K562 (cell line): ENCODE measurements at regions not wholly inside any gene's neighbourhood (a gene's known extent, or its start where the extent isn't known, plus 50 kb on each side); places are given as distances from the start of the nearest gene placed in this dataset.

Experiments used
- ATAC-seq: fragments of 200-7000 bp; cut with Tn5 transposase; 3 replicates; pipeline ENCODE4 v1.9.1; 2020; ENCODE audit warnings: moderate library complexity
- BruUV-seq: library from RNA; stranded (reverse); fragments of 400-500 nt; replicated peaks from 2 replicates; lab custom pipeline; 2021; lab: Mats Ljungman, UMichigan
- CTCF ChIA-PET: fragments of 300-600 bp; formaldehyde crosslinking; extraction: SDS; loops from one replicate; lab custom pipeline; 2021; ENCODE audit warnings: low intra/inter-chr PET ratio; lab: Yijun Ruan, JAX
- POLR2A ChIA-PET: fragments of 300-600, 350-650 bp; sonication (Branson Sonifier 250); formaldehyde crosslinking; extraction: SDS; loops from one replicate; lab custom pipeline; 2021; ENCODE audit warnings: antibody characterized with exemption, inconsistent platforms; lab: Yijun Ruan, JAX
- DNase-seq, 4 experiments: peaks; one replicate each; pipeline versions ENCODE4 v3.0.0 to v3.0.0-alpha.2; 2011 to 2018; ENCODE audit warnings: low spot score in 3 of 4, mixed read lengths in 3 of 4; ENCODE audit errors: extremely low read depth in 1 of 4
- FAIRE-seq: peaks from 2 replicates; lab custom pipeline; 2011; peaks lifted over from hg19 to GRCh38; lab: Jason Lieb, UNC
- H2AFZ ChIP-seq: 2 replicates; pipeline ENCODE4 v1.6.0; 2011; ENCODE audit warnings: low read depth, low read length, control low read depth, inconsistent platforms
- H3K27ac ChIP-seq: fragments of 200-600 bp; 3 replicates; pipeline ENCODE4 v1.8.0; 2011; ENCODE audit warnings: low read depth, mild to moderate bottlenecking, control low read depth, inconsistent platforms, low read length, moderate library complexity, mixed read lengths; ENCODE audit errors: extremely low read depth
- H3K27me3 ChIP-seq, 2 experiments: fragments of 300-600 bp in 1 of 2; 2 replicates in 1 of 2; 3 replicates in 1 of 2; pipeline versions ENCODE4 v1.6.0 to v1.8.0; 2011; ENCODE audit warnings: inconsistent platforms in 2 of 2, low read length in 2 of 2, mild to moderate bottlenecking in 1 of 2, mixed read lengths in 1 of 2, moderate library complexity in 1 of 2; ENCODE audit not compliant: control insufficient read depth in 2 of 2, insufficient read depth in 2 of 2
- H3K36me3 ChIP-seq: fragments of 300-600 bp; 3 replicates; pipeline ENCODE4 v1.8.0; 2011; ENCODE audit warnings: mild to moderate bottlenecking, low read length, inconsistent platforms; ENCODE audit not compliant: control insufficient read depth, insufficient read depth
- H3K4me1 ChIP-seq, 2 experiments: fragments of 200-600 bp in 1 of 2; replicated peaks in 1 of 2; 2 replicates in 1 of 2; 3 replicates in 1 of 2; pipeline versions ENCODE4 v1.5.1 to v1.8.0; 2011; ENCODE audit warnings: inconsistent platforms in 2 of 2, low read length in 2 of 2, mild to moderate bottlenecking in 1 of 2, mixed read lengths in 1 of 2, moderate library complexity in 1 of 2; ENCODE audit not compliant: control insufficient read depth in 2 of 2, insufficient read depth in 2 of 2
- H3K4me2 ChIP-seq: 2 replicates; pipeline ENCODE4 v1.6.1; 2011; ENCODE audit warnings: low read length, control low read depth, inconsistent platforms, mixed read lengths; ENCODE audit not compliant: insufficient read depth
- H3K4me3 ChIP-seq: fragments of 200-600 bp; sonication (generic), shearing (Covaris generic); 2 replicates; pipeline ENCODE4 v1.5.1; 2016; ENCODE audit warnings: control low read depth, inconsistent platforms
- H3K79me2 ChIP-seq: fragments of 200-600 bp; 3 replicates; pipeline ENCODE4 v1.8.0; 2011; ENCODE audit warnings: low read length, inconsistent platforms; ENCODE audit not compliant: control insufficient read depth, insufficient read depth
- H3K9ac ChIP-seq, 2 experiments: 2 replicates each; pipeline versions ENCODE4 v1.6.0 to v1.6.1; 2011; ENCODE audit warnings: low read depth in 2 of 2, low read length in 2 of 2, control low read depth in 1 of 2, inconsistent platforms in 1 of 2, mild to moderate bottlenecking in 1 of 2, mixed read lengths in 1 of 2; ENCODE audit not compliant: insufficient read depth in 1 of 2
- H3K9me1 ChIP-seq: one replicate; pipeline ENCODE4 v1.6.0; 2011; ENCODE audit warnings: inconsistent platforms, mild to moderate bottlenecking, low read length, moderate library complexity; ENCODE audit not compliant: control insufficient read depth, insufficient read depth
- H3K9me3 ChIP-seq: replicated peaks from 2 replicates; pipeline ENCODE4 v1.5.1; 2011; ENCODE audit warnings: low read depth, low read length, inconsistent platforms; ENCODE audit not compliant: control insufficient read depth, insufficient read depth
- H4K20me1 ChIP-seq: replicated peaks from 2 replicates; pipeline ENCODE4 v1.6.1; 2011; ENCODE audit warnings: low read length, inconsistent platforms, mixed read lengths; ENCODE audit not compliant: control insufficient read depth, insufficient read depth
- CEBPG ChIP-seq, 3 experiments: fragments of 200-800 bp in 1 of 3; sonication (Bioruptor generic) in 1 of 3; sonication (generic) in 1 of 3; formaldehyde crosslinking in 1 of 3; IDR thresholded peaks in 2 of 3; conservative IDR thresholded peaks in 1 of 3; 2 replicates each; pipeline versions ENCODE4 v1.6.1 to v1.8.0; 2016 to 2022; ENCODE audit warnings: missing compliant biosample characterization in 2 of 3, missing genetic modification characterization in 2 of 3, mild to moderate bottlenecking in 1 of 3, missing genetic modification reagents in 1 of 3
- E2F6 ChIP-seq, 2 experiments: IDR thresholded peaks; 2 replicates each; pipeline ENCODE4 v1.6.1; 2011; ENCODE audit warnings: borderline replicate concordance in 1 of 2, control low read depth in 1 of 2, low read depth in 1 of 2, low read length in 1 of 2, mild to moderate bottlenecking in 1 of 2, mixed read lengths in 1 of 2, moderate library complexity in 1 of 2; ENCODE audit not compliant: insufficient read depth in 1 of 2, insufficient read length in 1 of 2, poor library complexity in 1 of 2, severe bottlenecking in 1 of 2; ENCODE audit errors: extremely low read depth in 1 of 2
- GABPB1 ChIP-seq: sonication (generic); formaldehyde crosslinking; IDR thresholded peaks from 2 replicates; pipeline ENCODE4 v1.8.0; 2022; ENCODE audit warnings: mild to moderate bottlenecking, missing genetic modification reagents
- HMG20A ChIP-seq: fragments of 450-650 bp; formaldehyde crosslinking; conservative IDR thresholded peaks from 2 replicates; pipeline ENCODE4 v1.4.0; 2020; ENCODE audit warnings: mild to moderate bottlenecking, mixed read lengths
- KAT8 ChIP-seq: fragments of 450-650 bp; IDR thresholded peaks from 2 replicates; pipeline ENCODE4 v1.6.1; 2016; ENCODE audit warnings: low read depth, mild to moderate bottlenecking
- LEF1 ChIP-seq: fragments of 450-650 bp; IDR thresholded peaks from 2 replicates; pipeline ENCODE4 v1.6.1; 2016; ENCODE audit warnings: mild to moderate bottlenecking
- MAZ ChIP-seq, 2 experiments: fragments of 450-650 bp in 1 of 2; sonication (generic) in 1 of 2; formaldehyde crosslinking; IDR thresholded peaks in 1 of 2; conservative IDR thresholded peaks in 1 of 2; 2 replicates each; pipeline versions ENCODE4 v1.4.0 to v1.5.0; 2020; ENCODE audit warnings: mild to moderate bottlenecking in 1 of 2, missing genetic modification reagents in 1 of 2
- MYNN ChIP-seq, 2 experiments: sonication (generic); formaldehyde crosslinking in 1 of 2; IDR thresholded peaks; 2 replicates each; pipeline versions ENCODE4 v1.5.0 to v1.6.1; 2016 to 2020; ENCODE audit warnings: antibody characterized with exemption in 1 of 2, missing genetic modification reagents in 1 of 2
- POLR2AphosphoS5 ChIP-seq: IDR thresholded peaks from 2 replicates; pipeline ENCODE4 v1.6.1; 2011; ENCODE audit warnings: mild to moderate bottlenecking, low read depth, low read length, moderate library complexity; ENCODE audit not compliant: control insufficient read depth, insufficient read depth
- POLR2H ChIP-seq: IDR thresholded peaks from 2 replicates; pipeline ENCODE4 v1.6.1; 2016; ENCODE audit warnings: missing genetic modification characterization, low read depth, mild to moderate bottlenecking, control low read depth, missing compliant biosample characterization, moderate library complexity
- STAT5B ChIP-seq: fragments of 250-450 bp; sonication (Bioruptor Pico); IDR thresholded peaks from 2 replicates; pipeline ENCODE4 v1.8.0; 2021; ENCODE audit warnings: mild to moderate bottlenecking, inconsistent platforms
- ZNF280A ChIP-seq: fragments of 450-650 bp; IDR thresholded peaks from 2 replicates; pipeline ENCODE4 v1.6.1; 2018; ENCODE audit warnings: mild to moderate bottlenecking, low read depth; ENCODE audit not compliant: partially characterized antibody
- ZNF639 ChIP-seq, 2 experiments: fragments of 200-800 bp in 1 of 2; sonication (Bioruptor generic) in 1 of 2; sonication (generic) in 1 of 2; formaldehyde crosslinking in 1 of 2; IDR thresholded peaks in 1 of 2; conservative IDR thresholded peaks in 1 of 2; 2 replicates each; pipeline versions ENCODE4 v1.5.0 to v1.6.1; 2016 to 2020; ENCODE audit warnings: missing compliant biosample characterization in 1 of 2, missing genetic modification characterization in 1 of 2, missing genetic modification reagents in 1 of 2
- ZNF79 ChIP-seq: fragments of 250-450 bp; sonication (Bioruptor Pico); IDR thresholded peaks from 2 replicates; pipeline ENCODE4 v1.4.0; 2020; ENCODE audit warnings: low read depth, mild to moderate bottlenecking, moderate library complexity
- WGBS: fragments of 100-300 bp; shearing (Covaris generic); methylation state at CpG from one replicate; pipeline ENCODE4 v1.1.6; 2016; ENCODE audit warnings: low coverage, mixed read lengths; ENCODE audit not compliant: insufficient coverage; ENCODE audit errors: missing lambda C conversion rate; 5-methylcytosine and 5-hydroxymethylcytosine counted together
- in situ Hi-C: fragments of 300-500 bp; cut with MboI; formaldehyde crosslinking; loops from 4 replicates; pipeline ENCODE4 v1.15.0; 2018; ENCODE audit warnings: inconsistent platforms, mixed read lengths
- intact Hi-C: fragments of 100-400 bp; cut with micrococcal nuclease; formaldehyde crosslinking; loops from 2 replicates; pipeline ENCODE4 v1.14.2; 2022
- TF ChIP-seq, protein P1 (sequence below): fragments of 250-450 bp; sonication (Bioruptor Pico); IDR thresholded peaks from 2 replicates; pipeline ENCODE4 v1.4.0; 2020; ENCODE audit warnings: mild to moderate bottlenecking

DNA sequence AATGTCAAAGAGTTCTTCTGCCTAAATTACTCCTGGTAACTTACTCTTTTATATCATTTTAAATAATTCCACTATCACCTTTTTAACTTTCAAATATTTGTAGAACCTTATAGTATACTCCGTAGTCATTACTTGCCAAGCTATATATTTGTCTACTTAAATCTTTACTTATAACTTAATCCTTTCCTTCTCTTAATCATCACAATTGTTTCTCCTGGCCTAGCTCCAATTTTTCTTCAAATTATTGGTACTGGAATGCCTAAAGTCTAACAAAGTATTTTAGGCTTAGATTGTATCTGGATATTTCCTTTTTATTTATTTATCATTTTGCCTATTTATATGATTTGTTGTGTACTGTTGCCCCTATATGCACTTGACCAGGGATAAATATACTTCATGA, 109.5 kb downstream of the MZT1 start:
- Histone ChIP-seq H3K27ac (no peak overlapping the region), H3K36me3 (no peaks in the 10 kb centered on the region), H4K20me1 (no peaks in the 10 kb centered on the region), H3K9me1 (no peaks in the 10 kb centered on the region), H3K4me1 (no peaks in the 10 kb centered on the region), H3K27me3 (no peaks in the 10 kb centered on the region), H3K4me2 (no peak overlapping the region), H3K9me3 (no peaks in the 10 kb centered on the region), H2AFZ (no peak overlapping the region), H3K79me2 (no peaks in the 10 kb centered on the region), H3K9ac (no peak overlapping the region), H3K4me3 (no peak overlapping the region)
- POLR2A ChIA-PET = no interaction called here
- WGBS = 0% methylated on average over 1 of the region's 1 CpG
- CTCF ChIA-PET = no interaction called here
- DNase-seq = no peak
- no peak for FAIRE-seq
- no TSS peak for BruUV-seq
- intact Hi-C loops (no loop called here), in situ Hi-C loops (no loop called here)
- ATAC-seq = no peak
- no peak for TF ChIP-seq ZNF280A
- no peak for TF ChIP-seq KAT8
- no peak for TF ChIP-seq HMG20A (CRISPR knock-in tag)
- TF ChIP-seq E2F6 (IDR thresholded peaks at IDR 0.05; ENCODE audit: borderline replicate concordance in 1 of 2, extremely low read depth in 1 of 2, insufficient read depth in 1 of 2, insufficient read length in 1 of 2, low read depth in 1 of 2, low read length in 1 of 2, poor library complexity in 1 of 2, severe bottlenecking in 1 of 2) = no peak
- TF ChIP-seq CEBPG (CRISPR knock-in tag; IDR thresholded peaks at IDR 0.05) = no peak
- TF ChIP-seq CEBPG (tag; conservative IDR thresholded peaks at IDR 0.05 in 1 of 2, IDR thresholded peaks at IDR 0.05 in 1 of 2) = no peak
- no peak for TF ChIP-seq GABPB1 (CRISPR knock-in tag)
- TF ChIP-seq, protein P1, sequence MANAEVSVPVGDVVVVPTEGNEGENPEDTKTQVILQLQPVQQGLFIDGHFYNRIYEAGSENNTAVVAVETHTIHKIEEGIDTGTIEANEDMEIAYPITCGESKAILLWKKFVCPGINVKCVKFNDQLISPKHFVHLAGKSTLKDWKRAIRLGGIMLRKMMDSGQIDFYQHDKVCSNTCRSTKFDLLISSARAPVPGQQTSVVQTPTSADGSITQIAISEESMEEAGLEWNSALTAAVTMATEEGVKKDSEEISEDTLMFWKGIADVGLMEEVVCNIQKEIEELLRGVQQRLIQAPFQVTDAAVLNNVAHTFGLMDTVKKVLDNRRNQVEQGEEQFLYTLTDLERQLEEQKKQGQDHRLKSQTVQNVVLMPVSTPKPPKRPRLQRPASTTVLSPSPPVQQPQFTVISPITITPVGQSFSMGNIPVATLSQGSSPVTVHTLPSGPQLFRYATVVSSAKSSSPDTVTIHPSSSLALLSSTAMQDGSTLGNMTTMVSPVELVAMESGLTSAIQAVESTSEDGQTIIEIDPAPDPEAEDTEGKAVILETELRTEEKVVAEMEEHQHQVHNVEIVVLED (CRISPR knock-in tag) = no peak
- no peak for TF ChIP-seq MAZ (CRISPR knock-in tag; conservative IDR thresholded peaks at IDR 0.05 in 1 of 2, IDR thresholded peaks at IDR 0.05 in 1 of 2)
- no peak for TF ChIP-seq STAT5B (CRISPR knock-in tag)
- TF ChIP-seq ZNF639 (CRISPR knock-in tag; conservative IDR thresholded peaks at IDR 0.05 in 1 of 2, IDR thresholded peaks at IDR 0.05 in 1 of 2) = no peak
- no peak for TF ChIP-seq POLR2H (tag)
- no peak for TF ChIP-seq MYNN (IDR thresholded peaks at IDR 0.05)
- TF ChIP-seq MYNN (CRISPR knock-in tag; IDR thresholded peaks at IDR 0.05) = no peak
- TF ChIP-seq LEF1 = no peak
- TF ChIP-seq POLR2AphosphoS5 = no peak
- no peak for TF ChIP-seq ZNF79 (CRISPR knock-in tag)
